ENCODE measurements at regions not wholly inside any gene's neighbourhood (a gene's known extent, or its start where the extent isn't known, plus 50 kb on each side); places are given as distances from the start of the nearest gene placed in this dataset.

DNA sequence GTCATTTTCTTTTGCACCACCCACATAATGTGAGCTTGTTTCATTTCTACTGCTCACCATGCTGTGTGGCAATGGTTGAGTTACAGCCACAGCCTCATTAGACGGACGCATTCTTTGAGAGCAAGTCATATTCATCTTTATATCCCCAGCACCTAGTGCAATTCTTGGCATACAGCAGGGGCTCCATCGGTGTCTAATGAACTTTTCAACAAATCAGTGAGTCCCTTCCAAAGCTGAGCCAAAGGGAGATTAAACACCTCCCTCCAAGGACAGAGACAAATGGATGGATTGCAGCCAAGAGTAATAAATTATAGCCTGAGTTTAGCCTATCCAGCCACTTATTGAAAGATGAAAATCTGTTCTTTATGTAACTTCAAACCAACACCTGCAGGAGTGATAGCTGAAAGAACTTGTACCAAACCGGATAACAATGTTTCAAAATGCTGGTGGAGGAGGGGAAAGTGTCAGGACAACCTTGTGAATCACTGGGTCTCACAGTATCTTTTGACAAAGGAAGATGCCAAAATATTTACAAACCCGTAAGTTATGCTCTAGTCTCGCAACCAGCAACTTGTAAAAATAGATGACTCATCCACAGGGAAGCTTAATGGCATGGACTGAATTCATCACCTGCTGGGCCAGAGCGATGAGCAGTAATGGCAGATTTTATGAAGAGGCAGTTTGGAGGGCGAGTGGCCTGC, 139.0 kb downstream of the PXDC1 start:
- TF ChIP-seq, protein P1, sequence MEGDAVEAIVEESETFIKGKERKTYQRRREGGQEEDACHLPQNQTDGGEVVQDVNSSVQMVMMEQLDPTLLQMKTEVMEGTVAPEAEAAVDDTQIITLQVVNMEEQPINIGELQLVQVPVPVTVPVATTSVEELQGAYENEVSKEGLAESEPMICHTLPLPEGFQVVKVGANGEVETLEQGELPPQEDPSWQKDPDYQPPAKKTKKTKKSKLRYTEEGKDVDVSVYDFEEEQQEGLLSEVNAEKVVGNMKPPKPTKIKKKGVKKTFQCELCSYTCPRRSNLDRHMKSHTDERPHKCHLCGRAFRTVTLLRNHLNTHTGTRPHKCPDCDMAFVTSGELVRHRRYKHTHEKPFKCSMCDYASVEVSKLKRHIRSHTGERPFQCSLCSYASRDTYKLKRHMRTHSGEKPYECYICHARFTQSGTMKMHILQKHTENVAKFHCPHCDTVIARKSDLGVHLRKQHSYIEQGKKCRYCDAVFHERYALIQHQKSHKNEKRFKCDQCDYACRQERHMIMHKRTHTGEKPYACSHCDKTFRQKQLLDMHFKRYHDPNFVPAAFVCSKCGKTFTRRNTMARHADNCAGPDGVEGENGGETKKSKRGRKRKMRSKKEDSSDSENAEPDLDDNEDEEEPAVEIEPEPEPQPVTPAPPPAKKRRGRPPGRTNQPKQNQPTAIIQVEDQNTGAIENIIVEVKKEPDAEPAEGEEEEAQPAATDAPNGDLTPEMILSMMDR (IDR thresholded peaks at IDR 0.05) = no peak
- TF ChIP-seq BHLHE40 (IDR thresholded peaks at IDR 0.05; ENCODE audit: low read depth, low read length) (no peak), KDM1A (IDR thresholded peaks at IDR 0.05; ENCODE audit: low read depth) (no peak), POLR2A (IDR thresholded peaks at IDR 0.05; ENCODE audit: low read length) (no peak), TFCP2L1 (CRISPR knock-in tag; IDR thresholded peaks at IDR 0.05) (no peak), TP53 (CRISPR knock-in tag; IDR thresholded peaks at IDR 0.05) (no peak)
